ENCODE measurements at regions not wholly inside any gene's neighbourhood (a gene's known extent, or its start where the extent isn't known, plus 50 kb on each side); places are given as distances from the start of the nearest gene placed in this dataset.
"Not testable (repeated sequence)": the region's sequence is repeated elsewhere in the genome, so short reads cannot be mapped to it uniquely, and the experiment has no call there.

DNA sequence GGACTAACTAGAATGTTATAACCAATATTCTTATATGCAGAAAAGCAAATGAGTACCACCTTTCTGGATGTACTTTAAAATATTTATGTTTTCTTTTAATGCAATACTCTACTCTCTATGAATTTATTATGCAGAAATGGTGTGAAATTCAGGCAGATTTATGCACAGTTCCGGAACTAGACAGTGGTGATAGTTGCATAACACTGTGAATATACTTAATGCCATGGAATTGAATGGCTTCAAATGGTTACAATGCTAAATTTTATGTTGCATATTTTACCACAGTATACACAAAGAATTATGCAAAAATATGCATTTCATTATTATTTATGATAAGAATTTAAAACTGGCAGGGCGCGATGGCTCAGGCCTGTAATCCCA is 287.8 kb upstream of the FN1 start:
- no peaks in the 10 kb centered on the region for H3K27me3 ChIP-seq (replicated peaks)
- no peak overlapping the region for H3K4me3 ChIP-seq
- peaks cover 9% of the 10 kb centered on the region for H3K4me1 ChIP-seq (replicated peaks)
- no peak for DNase-seq (ENCODE audit: low read depth in 1 of 2, low spot score in 2 of 2)
- H3K36me3 ChIP-seq = no peaks in the 10 kb centered on the region
- H3K9me3 ChIP-seq (replicated peaks) = no peaks in the 10 kb centered on the region
- no peak overlapping the region for H3K27ac ChIP-seq

DNA sequence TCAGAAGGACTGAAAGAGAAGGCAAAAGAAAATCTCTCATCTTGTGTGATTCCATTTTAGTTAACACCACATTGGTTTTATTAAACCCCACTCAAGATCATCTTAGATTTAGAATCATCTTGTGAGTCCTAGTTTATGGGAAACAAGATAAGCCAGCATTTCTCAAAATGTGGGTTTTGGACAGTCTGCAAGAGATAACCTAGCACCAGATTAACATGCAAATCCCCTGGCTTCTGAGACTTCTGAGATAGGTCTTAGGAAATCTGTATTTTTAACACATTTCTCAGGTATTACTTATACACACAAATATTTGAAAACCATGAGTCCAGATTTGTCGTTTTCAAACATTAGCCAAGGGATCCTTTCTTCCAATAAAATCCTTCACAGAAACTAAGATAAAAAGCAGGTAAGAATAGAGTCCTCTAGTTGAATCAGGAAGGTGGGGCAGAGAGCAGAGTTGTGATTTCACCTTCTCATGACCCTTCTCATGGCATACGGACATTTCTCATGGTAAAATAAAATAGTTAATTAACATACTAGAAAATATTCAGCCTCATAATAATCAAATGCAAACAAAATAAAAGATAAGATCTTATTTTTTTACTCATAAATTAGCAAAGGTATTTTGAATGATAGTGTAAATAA is 287.2 kb upstream of the FN1 start:
- DNase-seq (ENCODE audit: low read depth in 1 of 2, low spot score in 2 of 2) = no peak
- H3K27ac ChIP-seq = no peak overlapping the region
- H3K36me3 ChIP-seq = no peaks in the 10 kb centered on the region
- H3K27me3 ChIP-seq (replicated peaks) = no peaks in the 10 kb centered on the region
- H3K4me1 ChIP-seq (replicated peaks) = peaks cover 4% of the 10 kb centered on the region
- H3K9me3 ChIP-seq (replicated peaks) = no peaks in the 10 kb centered on the region
- no peak overlapping the region for H3K4me3 ChIP-seq

DNA sequence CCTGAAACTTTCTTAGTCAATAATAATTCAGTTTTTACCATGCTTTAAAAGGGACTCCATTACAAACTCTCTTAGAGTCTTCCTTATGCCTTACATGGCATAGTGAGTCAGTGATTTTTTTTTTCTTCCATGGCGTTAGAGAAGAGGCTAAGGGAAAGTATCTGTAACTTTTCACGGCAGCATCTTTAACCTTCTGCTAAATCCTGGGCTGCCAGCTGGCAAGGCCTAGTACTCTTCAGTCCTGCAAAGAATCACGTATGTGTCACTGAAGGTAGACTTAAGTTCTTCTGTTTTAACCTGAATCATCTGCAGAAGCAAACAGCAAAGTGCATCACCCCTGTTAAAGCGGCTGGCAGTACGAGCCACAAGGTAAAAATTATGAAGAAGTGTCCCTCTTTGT is 286.3 kb upstream of the FN1 start:
- no peak overlapping the region for H3K27ac ChIP-seq
- no peaks in the 10 kb centered on the region for H3K36me3 ChIP-seq
- H3K27me3 ChIP-seq (replicated peaks) = no peaks in the 10 kb centered on the region
- no peak overlapping the region for H3K4me3 ChIP-seq
- no peak for DNase-seq (ENCODE audit: low read depth in 1 of 2, low spot score in 2 of 2)
- no peaks in the 10 kb centered on the region for H3K4me1 ChIP-seq (replicated peaks)
- H3K9me3 ChIP-seq (replicated peaks) = no peaks in the 10 kb centered on the region

DNA sequence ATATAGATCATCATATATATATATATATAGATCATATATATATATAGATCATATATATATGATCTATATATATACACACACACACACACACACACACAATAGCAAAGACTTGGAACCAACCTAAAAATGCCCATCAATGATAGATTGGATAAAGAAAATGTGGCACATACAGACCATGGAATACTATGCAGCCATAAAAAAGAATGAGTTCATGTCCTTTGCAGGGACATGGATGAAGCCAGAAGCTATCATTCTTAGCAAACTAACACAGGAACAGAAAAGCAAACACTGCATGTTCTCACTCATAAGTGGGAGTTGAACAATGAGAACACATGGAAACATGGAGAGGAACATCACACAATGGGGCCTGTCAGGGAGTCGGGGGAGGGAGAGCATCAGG is 285.6 kb upstream of the FN1 start:
- H3K27me3 ChIP-seq (replicated peaks); DNase-seq (ENCODE audit: low read depth in 1 of 2, low spot score in 2 of 2); H3K27ac ChIP-seq; H3K4me3 ChIP-seq; H3K36me3 ChIP-seq; H3K4me1 ChIP-seq (replicated peaks); H3K9me3 ChIP-seq (replicated peaks): not testable (repeated sequence)

DNA sequence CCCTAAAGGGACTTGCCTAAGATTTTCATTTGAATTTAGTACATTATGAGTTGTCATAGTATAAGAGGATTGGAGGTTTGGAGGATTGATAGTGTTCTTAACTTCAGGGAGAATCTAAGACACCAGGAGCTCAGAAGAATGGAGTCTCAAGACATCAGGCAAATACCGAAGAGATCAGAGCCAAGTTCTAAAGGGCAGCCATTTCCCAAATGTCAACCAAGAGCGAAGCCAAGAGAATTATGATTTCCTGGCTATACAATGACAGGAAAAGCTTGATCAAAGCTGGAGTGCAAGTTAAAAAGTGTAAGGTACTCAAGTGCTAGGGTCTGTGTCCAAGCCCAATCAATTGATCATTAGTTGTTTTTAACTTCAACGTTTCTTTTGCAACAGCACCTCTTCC is 283.0 kb upstream of the FN1 start:
- Histone ChIP-seq H3K4me3 (no peak overlapping the region), H3K9me3 (replicated peaks) (no peaks in the 10 kb centered on the region), H3K4me1 (replicated peaks) (peaks cover 1% of the 10 kb centered on the region), H3K36me3 (no peaks in the 10 kb centered on the region), H3K27ac (no peak overlapping the region), H3K27me3 (replicated peaks) (no peaks in the 10 kb centered on the region)
- DNase-seq (ENCODE audit: low read depth in 1 of 2, low spot score in 2 of 2) = no peak

DNA sequence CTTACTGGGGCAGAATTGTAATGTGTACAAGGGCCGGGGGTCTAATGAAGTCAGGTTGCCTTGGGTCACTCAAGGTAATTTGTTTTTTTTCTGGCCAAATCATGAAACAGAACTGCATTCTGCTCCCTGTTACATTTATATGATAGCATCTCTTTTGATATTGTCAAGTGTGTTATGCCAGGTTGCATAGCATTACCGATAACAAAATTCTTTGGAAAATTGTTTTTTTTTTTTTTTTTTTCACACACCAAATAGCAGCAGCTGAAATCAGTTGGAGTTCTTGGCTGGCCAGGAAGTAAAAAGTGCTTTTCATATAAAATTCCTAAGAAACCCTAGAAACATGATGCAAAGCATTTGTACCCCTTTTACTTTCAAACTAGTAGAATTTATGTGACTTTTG is 282.6 kb upstream of the FN1 start:
- Histone ChIP-seq H3K4me3 (no peak overlapping the region), H3K27me3 (replicated peaks) (no peaks in the 10 kb centered on the region), H3K27ac (no peak overlapping the region), H3K36me3 (no peaks in the 10 kb centered on the region), H3K4me1 (replicated peaks) (peaks cover 6% of the 10 kb centered on the region), H3K9me3 (replicated peaks) (no peaks in the 10 kb centered on the region)
- DNase-seq (ENCODE audit: low read depth in 1 of 2, low spot score in 2 of 2) = no peak

DNA sequence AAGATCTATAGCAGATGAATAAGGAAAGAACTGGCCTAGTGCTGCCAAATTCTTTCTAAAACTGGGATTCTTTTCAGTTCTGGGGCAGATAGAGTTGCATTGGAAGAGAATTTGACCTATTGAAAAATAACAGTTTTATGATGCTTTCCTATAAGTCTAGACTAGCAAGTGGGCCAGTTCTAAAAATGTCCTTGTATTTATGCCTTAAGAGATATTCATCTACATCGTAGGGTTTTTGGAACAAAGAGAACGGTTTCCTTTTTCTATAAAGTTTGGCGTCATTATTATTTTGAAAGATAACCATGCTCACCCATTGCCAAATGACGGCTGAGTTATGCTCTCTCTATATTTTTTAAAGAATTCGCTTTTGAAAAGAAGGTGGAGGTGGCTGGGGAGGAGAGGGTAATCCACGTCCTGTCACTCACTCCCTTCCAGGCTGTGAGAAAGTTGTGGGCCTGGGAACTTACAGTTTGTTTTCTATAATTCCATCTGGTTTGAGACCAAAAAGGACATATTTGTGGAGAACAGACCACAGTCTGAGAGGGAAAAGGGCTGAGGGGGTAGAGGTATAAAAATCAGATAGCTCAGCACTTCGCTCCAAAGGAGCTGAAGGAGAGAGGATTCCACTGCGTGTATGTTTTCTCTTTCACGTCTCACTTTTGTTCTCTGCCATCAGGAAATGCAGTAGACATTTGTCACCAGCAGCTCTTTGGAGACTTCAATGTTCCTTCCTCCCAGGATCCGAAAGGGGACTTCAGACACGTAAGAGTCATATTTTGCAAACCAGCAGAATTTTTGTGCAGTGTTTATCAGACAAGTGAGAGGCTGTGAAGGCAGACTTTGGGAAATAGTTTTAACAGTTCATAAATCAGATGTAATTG is 281.9 kb upstream of the FN1 start:
- DNase-seq (ENCODE audit: low read depth in 1 of 2, low spot score in 2 of 2) = no peak
- Histone ChIP-seq H3K27ac (0 out of 2 replicates have a peak overlapping the region, but pooled peaks have one; percentile 11), H3K36me3 (no peaks in the 10 kb centered on the region), H3K4me3 (no peak overlapping the region), H3K9me3 (replicated peaks) (no peaks in the 10 kb centered on the region), H3K27me3 (replicated peaks) (no peaks in the 10 kb centered on the region), H3K4me1 (replicated peaks) (peaks cover 13% of the 10 kb centered on the region)

DNA sequence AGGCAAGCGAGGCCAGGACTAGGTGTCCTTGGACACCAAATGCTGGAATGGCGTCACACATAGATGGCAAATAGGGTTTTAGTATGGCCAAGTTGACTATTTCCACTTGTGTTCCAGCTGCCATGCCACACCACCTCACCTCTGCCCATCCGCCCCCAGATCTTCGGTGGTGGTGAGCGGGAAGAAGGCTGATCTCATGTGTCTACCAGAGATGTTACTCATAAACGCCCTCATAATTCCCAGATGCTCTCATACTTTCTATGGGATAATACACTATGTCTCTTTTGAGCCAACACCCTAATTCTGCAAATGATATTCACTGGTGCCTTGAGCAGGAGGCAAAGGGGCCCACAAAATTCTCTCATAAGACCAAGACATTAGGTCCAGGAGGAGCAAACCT is 281.1 kb upstream of the FN1 start:
- DNase-seq (ENCODE audit: low read depth in 1 of 2, low spot score in 2 of 2) = no peak
- H3K9me3 ChIP-seq (replicated peaks) = no peaks in the 10 kb centered on the region
- H3K27me3 ChIP-seq (replicated peaks) = no peaks in the 10 kb centered on the region
- peaks cover 21% of the 10 kb centered on the region for H3K4me1 ChIP-seq (replicated peaks)
- no peak overlapping the region for H3K4me3 ChIP-seq
- H3K27ac ChIP-seq = no peak overlapping the region
- no peaks in the 10 kb centered on the region for H3K36me3 ChIP-seq

DNA sequence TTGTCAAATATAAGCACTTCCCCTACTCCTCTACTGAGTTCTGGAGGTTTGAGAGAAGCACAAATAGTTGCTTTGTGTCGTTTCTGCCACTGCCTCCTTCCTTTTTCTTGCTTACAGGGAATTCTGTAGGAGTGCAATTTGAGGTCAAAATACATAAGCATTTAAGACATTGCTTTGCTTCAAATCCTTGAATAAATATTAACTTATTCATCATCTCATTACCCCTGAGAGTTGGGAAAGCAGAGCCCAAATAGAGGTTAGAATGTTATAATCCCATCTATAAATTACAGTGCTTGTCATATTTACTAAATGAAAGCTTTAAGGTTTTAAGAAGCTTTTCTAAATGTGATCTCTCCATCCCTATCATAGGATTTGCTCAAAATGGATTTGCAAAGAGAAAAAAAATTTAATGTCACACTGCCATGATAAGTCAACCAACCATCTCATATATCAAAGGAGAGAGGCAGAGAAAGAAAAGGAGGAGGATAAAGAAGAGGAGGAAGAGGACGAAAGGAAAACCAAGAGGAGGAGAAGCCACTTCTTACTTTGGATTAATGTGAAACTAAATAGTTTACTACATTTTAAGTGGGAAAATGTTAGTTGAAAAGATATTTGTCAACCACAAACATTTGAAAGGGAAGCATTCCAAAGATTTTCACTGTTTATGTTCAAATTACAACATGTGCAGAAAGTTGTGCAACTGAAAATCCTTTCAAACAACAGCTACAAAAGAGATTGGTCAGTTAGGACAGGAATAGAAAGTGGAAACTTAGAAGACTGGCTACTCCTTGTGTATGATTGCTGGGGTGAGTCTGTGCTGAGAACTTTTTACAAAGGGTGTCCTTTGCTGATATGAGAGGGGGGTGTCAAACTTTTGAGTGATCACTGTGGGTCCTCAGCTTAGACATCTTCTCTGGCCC is 277.3 kb upstream of the FN1 start:
- Histone ChIP-seq H3K4me1 (replicated peaks) (peaks cover 34% of the 10 kb centered on the region), H3K9me3 (replicated peaks) (no peaks in the 10 kb centered on the region), H3K27ac (peak overlapping the region; percentile 90), H3K36me3 (no peaks in the 10 kb centered on the region), H3K27me3 (replicated peaks) (no peaks in the 10 kb centered on the region), H3K4me3 (no peak overlapping the region)
- peak in 1 of 2 experiments; percentile 70 for DNase-seq (ENCODE audit: low read depth in 1 of 2, low spot score in 2 of 2)

DNA sequence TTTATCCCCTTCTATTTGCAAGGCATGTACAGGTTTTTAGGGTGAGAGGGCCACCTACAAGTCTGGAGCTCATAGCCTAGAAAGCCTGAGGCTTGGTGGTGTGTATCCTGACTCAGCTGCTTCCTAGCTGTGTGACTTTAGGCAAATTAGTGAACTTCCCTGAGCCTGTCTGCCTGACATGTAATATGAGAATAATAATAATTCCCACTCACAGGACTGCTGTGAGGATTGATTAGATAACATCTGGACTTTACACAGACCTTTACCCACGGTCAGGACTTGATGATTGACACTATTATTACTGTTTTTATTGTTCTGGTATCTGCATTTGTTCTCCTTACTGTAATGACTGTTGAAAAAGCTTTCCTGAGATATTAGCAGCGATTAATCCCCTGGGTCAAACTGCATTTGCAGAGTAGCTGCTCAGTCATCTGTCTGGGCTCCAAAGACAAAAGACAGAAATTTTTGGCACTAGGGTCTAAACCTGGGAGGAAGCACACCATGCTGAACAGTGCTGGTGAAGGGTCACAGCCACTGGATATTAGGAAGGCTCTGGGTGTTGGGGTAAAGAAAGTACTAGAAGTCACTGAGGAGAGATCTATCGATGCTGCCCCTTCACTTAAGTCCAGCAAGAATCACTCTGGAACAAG is 276.5 kb upstream of the FN1 start:
- Histone ChIP-seq H3K4me1 (replicated peaks) (peaks cover 34% of the 10 kb centered on the region), H3K36me3 (no peaks in the 10 kb centered on the region), H3K27ac (peak overlapping the region; percentile 90), H3K9me3 (replicated peaks) (no peaks in the 10 kb centered on the region), H3K4me3 (no peak overlapping the region), H3K27me3 (replicated peaks) (no peaks in the 10 kb centered on the region)
- no peak for DNase-seq (ENCODE audit: low read depth in 1 of 2, low spot score in 2 of 2)

DNA sequence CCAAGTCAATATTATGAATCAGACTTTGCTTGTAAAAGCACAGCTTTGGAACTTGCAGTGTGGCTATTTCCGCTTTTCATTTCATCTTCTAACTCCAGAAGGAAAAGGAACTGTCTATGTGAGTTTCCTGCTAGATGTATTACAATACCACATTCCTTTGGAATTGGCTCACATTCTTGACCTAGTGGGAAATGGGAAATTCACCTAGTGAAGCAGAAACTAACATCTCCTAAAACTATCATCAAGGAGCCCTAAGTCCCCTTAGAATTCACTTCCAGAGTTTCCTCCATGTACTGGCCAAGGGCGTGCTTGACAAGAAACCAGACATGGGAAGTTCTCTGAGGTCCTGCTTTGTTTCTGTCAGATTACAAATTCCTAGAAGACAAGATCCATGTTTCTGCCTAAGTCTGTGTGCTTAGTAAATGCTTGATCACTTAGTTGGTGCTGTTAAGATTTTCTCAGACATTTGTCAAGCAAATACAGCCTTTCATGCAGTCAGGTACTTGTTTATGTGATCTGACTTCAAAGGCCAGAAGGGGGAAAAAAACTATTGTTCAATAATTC is 275.7 kb upstream of the FN1 start:
- DNase-seq (ENCODE audit: low read depth in 1 of 2, low spot score in 2 of 2) = peak; percentile 41 to 82
- no peak overlapping the region for H3K4me3 ChIP-seq
- H3K27ac ChIP-seq = peak overlapping the region; percentile 90
- H3K27me3 ChIP-seq (replicated peaks) = no peaks in the 10 kb centered on the region
- H3K4me1 ChIP-seq (replicated peaks) = peaks cover 34% of the 10 kb centered on the region
- H3K9me3 ChIP-seq (replicated peaks) = no peaks in the 10 kb centered on the region
- H3K36me3 ChIP-seq = no peaks in the 10 kb centered on the region

DNA sequence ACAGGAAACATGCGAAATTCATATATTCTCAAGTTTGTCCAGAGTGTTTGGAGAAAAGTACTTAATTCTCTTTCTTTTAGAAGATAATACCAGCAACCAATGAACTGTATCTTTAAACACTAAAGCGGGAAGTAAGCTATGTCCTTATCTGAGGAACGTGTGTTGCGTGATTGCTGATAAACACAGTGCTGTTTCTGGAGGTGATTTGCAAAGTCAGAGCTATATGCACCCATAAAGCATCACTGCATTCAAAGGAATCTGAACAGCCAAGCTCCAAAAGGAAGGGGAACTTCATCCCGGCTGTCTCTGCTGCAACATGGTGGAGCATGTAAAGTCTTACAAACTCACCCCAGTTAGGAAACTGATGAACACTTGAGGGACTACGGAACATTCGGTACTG is 271.7 kb upstream of the FN1 start:
- Histone ChIP-seq H3K4me3 (no peak overlapping the region), H3K9me3 (replicated peaks) (no peaks in the 10 kb centered on the region), H3K4me1 (replicated peaks) (peaks cover 38% of the 10 kb centered on the region), H3K27me3 (replicated peaks) (no peaks in the 10 kb centered on the region), H3K27ac (no peak overlapping the region), H3K36me3 (no peaks in the 10 kb centered on the region)
- no peak for DNase-seq (ENCODE audit: low read depth in 1 of 2, low spot score in 2 of 2)

DNA sequence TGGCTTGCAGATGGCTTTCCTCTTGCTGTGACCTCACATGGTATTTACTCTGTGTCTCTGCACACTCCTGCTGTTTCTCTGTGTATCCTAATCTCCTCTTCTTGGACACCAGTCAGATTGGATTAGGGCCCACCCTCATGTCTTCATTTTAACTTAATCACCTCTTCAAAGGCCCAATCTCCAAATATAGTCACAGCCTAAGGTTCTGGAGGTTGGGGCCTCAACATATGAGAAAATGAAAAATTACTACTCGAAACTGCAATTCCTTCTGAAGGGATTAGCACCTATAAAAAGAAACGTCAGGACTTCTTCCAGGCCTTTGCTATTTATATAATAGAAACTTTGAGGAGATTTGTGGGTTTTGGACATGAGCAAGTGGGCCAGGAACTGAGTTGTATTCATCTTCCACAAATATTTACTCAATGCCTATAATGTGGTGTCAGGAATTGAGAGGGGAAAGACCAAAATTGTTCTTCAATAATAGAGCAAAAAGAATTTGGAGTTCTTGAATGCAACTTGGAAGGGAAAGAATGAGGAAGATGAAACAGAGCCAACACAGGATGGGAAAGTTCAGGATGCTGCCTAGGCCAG is 270.0 kb upstream of the FN1 start:
- Histone ChIP-seq H3K27me3 (replicated peaks) (no peaks in the 10 kb centered on the region), H3K27ac (peak overlapping the region; percentile 26; the same call in 1 of the 2 replicates), H3K4me3 (no peak overlapping the region), H3K9me3 (replicated peaks) (no peaks in the 10 kb centered on the region), H3K36me3 (no peaks in the 10 kb centered on the region), H3K4me1 (replicated peaks) (peaks cover 29% of the 10 kb centered on the region)
- DNase-seq (ENCODE audit: low read depth in 1 of 2, low spot score in 2 of 2) = peak in 1 of 2 experiments; percentile 53

Data from SJSA1 (cell line).